NCI-H1694 (cell line): ENCODE measurements at regions not wholly inside any gene's neighbourhood (a gene's known extent, or its start where the extent isn't known, plus 50 kb on each side); places are given as distances from the start of the nearest gene placed in this dataset.

Experiments used
- DNase-seq: peaks from one replicate; lab custom pipeline; 2025; lab: John Stamatoyannopoulos, UW

- DNase-seq: no peak
These were observed 146.0 kb downstream of the MIS18A start for GRCh38 chr21:32132881-32133280.

- DNase-seq: no peak
These were observed 146.4 kb downstream of the MIS18A start for GRCh38 chr21:32132409-32132808.

DNA sequence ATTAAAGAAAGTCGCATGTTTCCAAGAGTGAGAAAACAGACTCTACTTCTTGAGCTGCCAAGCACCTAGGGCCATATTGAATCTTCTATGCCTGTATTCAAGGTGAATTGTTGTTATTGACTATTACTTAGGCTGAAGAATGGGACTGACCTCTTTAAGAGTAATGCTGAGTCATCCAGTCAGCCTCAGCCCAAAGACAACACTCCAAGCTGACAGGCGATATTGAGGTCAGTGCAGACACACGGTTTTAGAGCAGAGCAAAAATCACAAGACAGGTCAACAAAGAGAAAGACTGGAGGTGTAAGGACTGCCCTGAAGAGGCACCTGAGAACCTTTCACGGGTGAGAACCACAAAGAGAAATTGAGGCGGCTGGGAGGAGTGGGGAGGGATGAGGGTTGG, 146.9 kb downstream of the MIS18A start:
- DNase-seq: no peak

DNA sequence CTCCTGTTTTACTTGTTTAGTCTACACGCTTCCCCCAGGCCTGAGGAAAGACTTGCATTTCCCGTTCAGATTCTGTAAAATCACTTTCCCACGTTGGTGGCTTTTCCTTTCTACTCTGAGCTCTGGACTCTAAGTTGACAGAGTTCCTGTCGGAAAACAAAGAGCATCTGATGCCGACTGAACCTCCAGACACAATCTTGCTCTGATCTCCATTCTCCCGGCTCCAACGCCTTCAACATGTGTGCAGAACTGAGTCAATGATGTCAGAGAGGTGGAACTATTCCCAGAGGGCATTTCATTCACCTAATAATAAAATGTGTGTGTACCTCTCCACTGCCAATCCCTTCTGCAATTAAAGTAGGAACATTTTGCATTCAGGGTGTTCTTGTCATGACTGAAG, 147.7 kb downstream of the MIS18A start:
- DNase-seq: no peak

DNA sequence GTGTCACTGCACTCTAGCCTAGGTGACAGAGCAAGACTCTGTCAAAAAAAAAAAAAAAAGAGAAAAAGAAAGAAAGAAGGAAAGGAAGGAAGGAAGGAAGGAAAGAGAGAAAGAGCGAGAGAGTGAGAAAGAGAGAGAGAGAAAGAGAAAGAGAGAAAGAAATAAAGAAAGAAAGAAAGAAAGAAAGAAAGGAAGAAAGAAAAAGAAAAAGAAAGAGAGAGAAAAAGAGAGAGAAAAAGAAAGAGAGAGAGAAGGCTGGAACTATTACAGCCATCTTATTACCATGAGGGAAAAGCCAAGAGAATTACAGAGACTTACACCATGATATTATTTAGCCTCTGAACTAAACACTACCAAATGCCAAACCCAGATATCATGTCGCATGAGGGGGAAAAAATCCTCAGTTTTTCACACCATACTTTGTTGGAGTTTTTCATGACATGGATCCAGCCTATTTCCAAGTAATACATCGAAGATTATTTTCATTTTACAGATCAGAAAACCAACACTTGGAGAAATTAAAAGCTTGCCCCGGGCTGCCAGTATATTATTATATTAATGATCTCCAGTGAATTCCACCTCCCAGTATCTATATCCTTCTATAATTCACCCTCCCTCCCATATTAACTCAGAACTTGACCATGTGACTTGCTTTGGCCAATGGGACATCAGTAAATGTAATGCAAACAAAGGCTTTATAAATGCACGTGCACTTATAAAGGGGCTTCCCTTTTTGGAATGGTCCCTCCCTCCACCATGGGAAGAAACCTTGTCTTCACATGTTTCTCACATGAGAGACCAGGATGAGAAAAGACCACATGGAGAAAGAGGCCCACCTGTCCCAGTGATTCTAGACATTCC, 148.6 kb downstream of the MIS18A start:
- no peak for DNase-seq

GRCh38 chr21:32127081-32127480, 151.8 kb downstream of the MIS18A start:
- no peak for DNase-seq

DNA sequence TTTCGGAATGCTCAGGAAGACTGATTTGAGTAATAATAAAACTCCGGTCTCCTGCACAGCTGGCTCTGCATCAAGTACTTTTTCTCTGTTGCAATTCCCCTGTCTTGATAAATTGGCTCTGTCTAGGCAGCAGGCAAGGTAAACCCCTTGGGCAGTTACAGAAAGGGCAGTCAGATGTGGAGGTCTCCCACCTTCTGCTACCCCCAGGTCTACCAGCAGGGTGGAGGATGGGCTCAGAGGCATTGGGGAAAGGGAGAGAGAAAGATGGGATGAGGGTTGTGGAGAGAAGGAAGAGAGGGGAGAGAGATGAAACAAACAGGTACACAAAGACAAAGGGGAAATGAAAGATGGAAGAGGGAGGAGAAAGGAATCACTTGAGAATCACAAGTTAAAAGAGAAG, 156.8 kb downstream of the MIS18A start:
- no peak for DNase-seq

- DNase-seq: no peak
These were observed 158.6 kb downstream of the MIS18A start for GRCh38 chr21:32120230-32120629.

- no peak for DNase-seq
These were observed 159.0 kb downstream of the MIS18A start for GRCh38 chr21:32119811-32120210.

DNA sequence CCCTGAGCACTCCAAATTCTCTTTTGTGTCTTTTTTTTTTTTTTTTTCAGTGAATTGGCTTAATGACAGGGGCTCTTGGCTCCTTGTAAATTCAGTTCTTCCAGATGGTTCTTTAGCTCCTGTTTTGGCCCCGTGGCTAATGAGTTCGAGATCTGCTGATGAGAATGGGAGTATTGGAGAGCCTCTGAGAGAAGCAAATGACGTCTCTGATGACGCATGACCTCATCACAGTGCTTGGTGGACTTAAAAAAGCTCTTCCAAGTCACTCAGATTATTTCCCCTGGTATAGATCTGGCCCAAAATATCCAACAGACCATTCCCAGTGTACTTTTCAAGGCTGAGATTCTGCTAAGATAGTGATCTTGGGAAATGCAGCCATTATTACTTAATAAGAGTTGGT, 159.5 kb downstream of the MIS18A start:
- DNase-seq: no peak

DNA sequence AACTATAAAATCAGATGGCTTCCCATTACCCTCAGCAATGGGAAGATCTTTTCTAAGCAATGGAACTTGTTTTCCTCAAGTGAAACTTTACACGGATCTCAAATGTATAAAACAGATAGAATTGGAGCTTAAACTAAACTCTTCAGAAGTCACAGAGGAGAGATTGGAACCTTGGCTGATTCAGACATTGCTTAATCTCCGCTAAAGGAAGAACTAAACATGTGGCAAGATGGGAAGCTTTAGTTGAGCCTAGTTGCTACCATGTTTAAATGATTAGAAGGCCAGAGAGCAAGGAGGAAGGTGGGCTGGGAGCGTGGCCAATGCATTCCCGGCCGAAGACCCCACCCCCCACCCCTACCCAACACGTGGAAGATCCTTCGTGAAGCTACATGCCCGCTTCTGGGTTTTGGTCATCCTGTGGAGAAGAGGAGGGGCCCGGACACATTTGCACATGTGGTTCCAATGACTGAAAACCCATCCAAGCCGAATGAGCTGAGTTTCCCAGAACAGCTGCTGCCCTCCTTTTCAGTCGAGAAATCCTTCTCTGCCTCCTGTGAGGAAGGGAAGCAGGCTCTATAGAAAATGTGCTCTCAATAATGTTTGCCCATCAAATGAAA, 164.3 kb downstream of the MIS18A start:
- no peak for DNase-seq

- no peak for DNase-seq
These were observed 165.4 kb downstream of the MIS18A start for GRCh38 chr21:32113486-32113885.

DNA sequence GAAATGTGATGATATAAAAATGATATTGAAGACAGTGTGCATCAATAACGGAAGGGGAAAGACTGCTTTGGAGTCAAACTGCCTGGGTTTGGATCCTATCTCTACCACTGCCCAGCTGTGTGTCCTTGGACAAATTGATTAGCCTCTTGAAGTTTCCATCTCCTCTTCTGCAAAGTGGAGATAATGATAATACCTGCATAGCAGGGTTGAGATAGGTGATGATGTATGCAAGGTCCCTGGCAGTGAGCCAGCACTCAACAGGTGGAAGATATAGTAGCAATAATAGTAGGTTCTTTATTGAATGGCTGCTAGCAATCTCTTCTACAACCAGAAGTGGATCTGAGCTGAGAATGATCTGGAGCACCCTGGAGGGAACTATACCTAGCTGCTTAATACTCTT, 166.7 kb downstream of the MIS18A start:
- no peak for DNase-seq

DNA sequence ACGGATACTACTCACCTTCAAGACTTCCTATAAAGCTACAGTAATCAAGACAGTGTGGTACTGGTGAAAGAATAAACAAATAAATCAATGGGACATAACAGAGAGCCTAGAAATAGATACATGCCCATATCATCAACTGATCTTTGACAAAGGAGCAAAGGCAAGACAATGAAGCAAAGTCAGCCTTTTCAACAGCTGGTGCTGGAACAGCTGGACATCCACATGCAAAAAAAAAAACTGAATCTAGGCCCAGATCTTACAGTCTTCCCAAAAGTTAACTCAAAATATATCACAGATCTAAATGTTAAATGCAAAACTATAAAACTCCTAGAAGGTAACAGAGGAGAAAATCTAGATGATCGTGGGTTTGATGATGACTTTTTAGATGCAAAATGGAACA, 170.3 kb downstream of the MIS18A start:
- no peak for DNase-seq

DNA sequence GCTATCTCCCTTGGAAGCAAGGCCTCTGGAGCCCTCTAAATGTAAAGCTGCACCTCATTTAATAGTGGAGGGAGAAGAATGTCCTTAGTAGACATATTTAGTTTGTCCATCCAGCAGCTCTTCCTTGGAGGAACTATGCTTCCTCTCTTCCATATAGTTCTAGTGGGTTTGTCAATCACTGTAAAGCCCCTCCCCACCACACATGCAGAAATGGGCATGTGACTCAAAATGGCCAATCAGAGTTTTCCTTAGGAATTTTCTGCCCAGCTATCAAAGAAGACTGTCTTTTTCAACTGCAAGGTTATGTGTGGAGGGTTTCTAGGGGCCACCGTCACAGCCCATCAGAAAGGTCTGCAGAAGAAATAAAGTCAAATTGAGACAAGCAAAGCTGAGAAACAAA, 175.5 kb downstream of the MIS18A start:
- no peak for DNase-seq

GRCh38 chr21:32102426-32102825, 176.4 kb downstream of the MIS18A start:
- DNase-seq: no peak

DNA sequence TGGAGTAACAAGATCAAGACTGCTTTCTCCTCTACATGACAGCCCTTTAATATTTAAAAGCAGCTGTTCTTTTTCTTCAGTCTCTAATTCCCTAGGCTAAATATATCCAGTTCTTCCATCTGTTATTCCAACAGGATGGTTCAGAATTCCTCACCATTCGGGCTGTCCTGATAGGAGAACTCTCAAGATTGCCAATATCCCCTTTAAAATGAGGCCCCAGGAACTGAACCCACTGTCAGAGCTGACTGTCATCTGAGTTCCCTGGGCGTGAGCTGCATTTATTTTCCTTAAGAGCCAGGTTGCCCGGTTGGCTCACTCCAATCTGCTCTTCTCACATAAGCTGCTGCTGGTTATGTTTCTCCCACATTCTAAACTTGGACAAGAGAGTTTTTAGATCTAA, 177.6 kb downstream of the MIS18A start:
- DNase-seq: peak; percentile 49

DNA sequence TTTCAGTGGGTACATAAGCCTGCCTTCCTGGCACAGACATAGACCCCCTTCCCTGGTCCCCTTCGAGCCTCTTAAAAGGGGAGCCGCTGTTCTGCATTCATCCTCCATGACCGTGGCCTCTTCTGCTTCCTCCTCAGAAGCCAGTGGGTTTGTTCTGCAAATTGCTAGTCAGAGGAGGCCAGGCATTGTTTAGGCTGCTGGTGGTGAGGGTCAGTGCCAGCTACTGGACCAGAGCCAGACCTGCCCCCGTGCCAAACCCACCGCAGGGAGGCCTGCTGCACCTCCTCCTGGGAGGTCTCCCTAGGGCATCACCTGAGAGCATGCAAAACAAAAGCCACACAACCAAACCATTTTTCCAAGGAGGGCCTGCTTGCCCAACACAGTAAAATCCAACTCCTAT, 178.4 kb downstream of the MIS18A start:
- no peak for DNase-seq

DNA sequence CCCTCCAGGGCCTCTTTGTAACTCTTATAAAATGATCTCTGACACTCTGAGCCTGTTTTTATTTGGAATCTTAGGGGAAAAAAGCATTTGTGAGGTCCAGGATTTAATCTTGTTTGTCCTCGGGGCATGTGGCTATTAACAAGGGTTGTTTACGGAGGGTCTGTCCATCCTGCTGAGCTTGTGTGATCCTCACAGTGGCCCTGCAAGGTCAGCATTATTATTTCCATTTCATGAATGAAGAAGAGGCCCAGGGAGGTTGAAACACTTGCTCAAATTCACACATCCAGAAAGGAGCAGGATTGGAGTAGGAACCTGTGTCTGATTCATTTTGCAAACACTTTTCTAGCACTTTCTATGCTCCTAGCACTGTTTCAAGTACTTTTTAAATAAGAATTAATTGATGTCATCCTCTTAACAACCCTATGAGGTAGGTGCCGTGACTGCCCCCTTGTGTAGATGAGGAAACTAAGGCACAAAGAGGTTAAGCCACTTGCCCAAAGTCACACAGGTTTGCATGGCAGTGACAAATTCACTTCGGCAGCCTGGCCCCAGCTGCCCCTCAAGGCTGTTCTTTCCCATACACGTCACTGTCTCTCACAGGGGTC, 178.9 kb downstream of the MIS18A start:
- DNase-seq: no peak

DNA sequence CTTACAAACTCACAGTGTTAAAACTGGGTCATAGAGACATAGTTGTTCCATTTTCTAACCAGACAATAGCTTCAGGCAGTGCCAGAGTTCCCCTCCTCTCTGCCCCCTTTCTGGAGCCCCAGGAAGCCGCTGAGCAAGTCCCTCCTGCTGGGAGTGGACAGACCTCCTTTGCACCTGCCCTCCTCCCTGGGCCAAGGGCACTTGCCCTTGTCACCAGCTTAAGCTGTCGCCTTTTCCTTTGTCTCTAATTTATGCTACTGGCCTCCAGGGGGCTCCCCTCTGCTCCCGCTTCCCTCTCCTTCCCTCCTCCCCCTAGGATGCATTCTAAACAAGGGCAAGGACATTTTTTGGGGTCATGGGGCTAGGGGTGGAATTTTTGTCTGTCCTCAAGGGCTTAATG, 182.4 kb downstream of the MIS18A start:
- no peak for DNase-seq

GRCh38 chr21:32094804-32095203, 184.0 kb downstream of the MIS18A start:
- no peak for DNase-seq

- DNase-seq: no peak
These were observed 185.0 kb downstream of the MIS18A start for GRCh38 chr21:32093646-32094462.
